H1 (cell line): ENCODE measurements at regions not wholly inside any gene's neighbourhood (a gene's known extent, or its start where the extent isn't known, plus 50 kb on each side); places are given as distances from the start of the nearest gene placed in this dataset.

ENCODE experiments used
- CTCF ChIA-PET: fragments of 300-600 bp; sonication (Branson Sonifier 250); formaldehyde crosslinking; loops from one replicate; lab custom pipeline; 2021; ENCODE audit not compliant: partially characterized antibody; lab: Charles Lee
- POLR2A ChIA-PET: fragments of 300-600 bp; sonication (Branson Sonifier 250); formaldehyde crosslinking; loops from one replicate; lab custom pipeline; 2021; ENCODE audit warnings: inconsistent platforms; ENCODE audit not compliant: partially characterized antibody; lab: Charles Lee
- DNase-seq, 2 experiments: peaks; one replicate each; pipeline versions ENCODE4 v3.0.0 to v3.0.0-alpha.2; 2010 to 2022; ENCODE audit warnings: low spot score in 2 of 2, low read depth in 1 of 2, mixed read lengths in 1 of 2
- FAIRE-seq: peaks from 2 replicates; lab custom pipeline; 2011; peaks lifted over from hg19 to GRCh38; lab: Jason Lieb, UNC
- H2AFZ ChIP-seq: 2 replicates; pipeline ENCODE4 v1.8.1; 2012; ENCODE audit warnings: low read length, inconsistent platforms
- H2AK5ac ChIP-seq: 2 replicates; pipeline ENCODE4 v1.6.1; 2013; ENCODE audit warnings: low read depth, low read length
- H2BK120ac ChIP-seq: replicated peaks from 2 replicates; pipeline ENCODE3; 2013; ENCODE audit warnings: low read depth, low read length, inconsistent platforms
- H2BK12ac ChIP-seq: 2 replicates; pipeline ENCODE4 v1.6.1; 2013; ENCODE audit warnings: low read depth, low read length
- H2BK15ac ChIP-seq: 2 replicates; pipeline ENCODE4 v1.6.1; 2013; ENCODE audit warnings: low read length
- H2BK20ac ChIP-seq: 2 replicates; pipeline ENCODE4 v1.6.1; 2013; ENCODE audit warnings: low read length
- H2BK5ac ChIP-seq: 2 replicates; pipeline ENCODE4 v1.6.1; 2013; ENCODE audit warnings: low read depth, low read length
- H3K14ac ChIP-seq: 2 replicates; pipeline ENCODE4 v1.6.1; 2013; ENCODE audit warnings: inconsistent platforms; ENCODE audit not compliant: insufficient read length
- H3K18ac ChIP-seq: 2 replicates; pipeline ENCODE4 v1.6.1; 2013; ENCODE audit warnings: low read length; ENCODE audit errors: extremely low read depth
- H3K23ac ChIP-seq: 2 replicates; pipeline ENCODE4 v1.6.1; 2013; ENCODE audit warnings: inconsistent platforms; ENCODE audit not compliant: insufficient read length
- H3K23me2 ChIP-seq: 2 replicates; pipeline ENCODE4 v1.6.1; 2013; ENCODE audit warnings: low read depth, low read length
- H3K27ac ChIP-seq: 2 replicates; pipeline ENCODE4 v1.6.1; 2011; ENCODE audit warnings: low read depth, low read length, inconsistent platforms
- H3K27me3 ChIP-seq, 4 experiments: replicated peaks in 1 of 4; 1 replicate in 1 of 4; 2 replicates in 3 of 4; pipeline versions ENCODE4 v1.6.1 to v1.8.1; 2011 to 2013; ENCODE audit warnings: low read length in 3 of 4, mild to moderate bottlenecking in 3 of 4, inconsistent platforms in 2 of 4, mixed read lengths in 2 of 4, moderate library complexity in 1 of 4; ENCODE audit not compliant: control insufficient read depth in 3 of 4, insufficient read depth in 3 of 4; ENCODE audit errors: extremely low read depth in 1 of 4
- H3K36me3 ChIP-seq, 4 experiments: 2 replicates each; pipeline versions ENCODE4 v1.6.1 to v1.8.1; 2011 to 2013; ENCODE audit warnings: mild to moderate bottlenecking in 4 of 4, low read length in 3 of 4, moderate library complexity in 2 of 4, control low read depth in 1 of 4, inconsistent platforms in 1 of 4; ENCODE audit not compliant: insufficient read depth in 4 of 4, control insufficient read depth in 2 of 4
- H3K4ac ChIP-seq: replicated peaks from 2 replicates; pipeline ENCODE3; 2013; ENCODE audit warnings: low read length, low read depth, mixed read lengths, inconsistent platforms; ENCODE audit not compliant: insufficient read length
- H3K4me1 ChIP-seq, 4 experiments: replicated peaks in 1 of 4; 1 replicate in 1 of 4; 2 replicates in 3 of 4; pipeline versions ENCODE4 v1.6.1 to v1.8.1; 2011 to 2013; ENCODE audit warnings: low read length in 3 of 4, inconsistent platforms in 2 of 4, mixed read lengths in 1 of 4; ENCODE audit not compliant: insufficient read depth in 4 of 4, control insufficient read depth in 3 of 4
- H3K4me2 ChIP-seq, 2 experiments: 2 replicates each; pipeline versions ENCODE4 v1.6.1 to v1.8.1; 2011 to 2013; ENCODE audit warnings: low read depth in 2 of 2, low read length in 2 of 2, control low read depth in 1 of 2, inconsistent platforms in 1 of 2, mild to moderate bottlenecking in 1 of 2; ENCODE audit not compliant: insufficient read depth in 1 of 2
- H3K4me3 ChIP-seq, 4 experiments: fragments of 200-600, 300-600 bp in 1 of 4; sonication (generic), shearing (Covaris generic), sonication (Bioruptor Twin) in 1 of 4; 2 replicates each; pipeline versions ENCODE4 v1.5.1 to v1.8.1; 2011 to 2016; ENCODE audit warnings: low read length in 4 of 4, low read depth in 3 of 4, control low read depth in 2 of 4, inconsistent platforms in 2 of 4, mild to moderate bottlenecking in 2 of 4, mixed read lengths in 1 of 4, moderate library complexity in 1 of 4; ENCODE audit not compliant: insufficient read depth in 2 of 4; ENCODE audit errors: extremely low read depth in 1 of 4
- H3K56ac ChIP-seq: replicated peaks from 2 replicates; pipeline ENCODE3; 2013; ENCODE audit warnings: low read depth, mild to moderate bottlenecking, mixed read lengths, low read length, inconsistent platforms; ENCODE audit not compliant: insufficient read length
- H3K79me1 ChIP-seq: 2 replicates; pipeline ENCODE4 v1.6.1; 2013; ENCODE audit warnings: low read depth, low read length, control low read depth
- H3K79me2 ChIP-seq, 2 experiments: 2 replicates each; pipeline versions ENCODE4 v1.6.1 to v1.8.1; 2012 to 2013; ENCODE audit warnings: low read length in 2 of 2, mild to moderate bottlenecking in 2 of 2, inconsistent platforms in 1 of 2; ENCODE audit not compliant: insufficient read depth in 2 of 2, control insufficient read depth in 1 of 2
- H3K9ac ChIP-seq, 4 experiments: replicated peaks in 1 of 4; 1 replicate in 1 of 4; 2 replicates in 3 of 4; pipeline versions ENCODE4 v1.6.1 to v1.8.1; 2011 to 2013; ENCODE audit warnings: low read depth in 3 of 4, low read length in 3 of 4, control low read depth in 2 of 4, mild to moderate bottlenecking in 2 of 4, moderate library complexity in 2 of 4, inconsistent platforms in 1 of 4; ENCODE audit errors: extremely low read depth in 1 of 4
- H3K9me3 ChIP-seq, 2 experiments: 2 replicates each; pipeline versions ENCODE4 v1.6.1 to v1.8.1; 2012 to 2013; ENCODE audit warnings: mild to moderate bottlenecking in 2 of 2, moderate library complexity in 2 of 2, control low read depth in 1 of 2, inconsistent platforms in 1 of 2, low read depth in 1 of 2, low read length in 1 of 2, mixed read lengths in 1 of 2; ENCODE audit not compliant: insufficient read depth in 2 of 2
- H4K20me1 ChIP-seq, 2 experiments: replicated peaks in 1 of 2; 2 replicates each; pipeline versions ENCODE3 to v1.8.1; 2011 to 2013; ENCODE audit warnings: inconsistent platforms in 2 of 2, low read length in 2 of 2, mild to moderate bottlenecking in 1 of 2; ENCODE audit not compliant: insufficient read depth in 2 of 2, control insufficient read depth in 1 of 2
- H4K5ac ChIP-seq: 2 replicates; pipeline ENCODE4 v1.6.1; 2013; ENCODE audit warnings: low read length, low read depth, mixed read lengths, inconsistent platforms; ENCODE audit not compliant: insufficient read length
- H4K8ac ChIP-seq: 2 replicates; pipeline ENCODE4 v1.8.0; 2013; ENCODE audit warnings: mild to moderate bottlenecking, moderate library complexity, low read length, inconsistent platforms; ENCODE audit not compliant: insufficient read depth; ENCODE audit errors: extremely low read depth
- H4K91ac ChIP-seq: replicated peaks from 2 replicates; pipeline ENCODE3; 2013; ENCODE audit warnings: low read length, mixed read lengths, inconsistent platforms; ENCODE audit not compliant: insufficient read length
- CBX8 ChIP-seq: fragments of 300-800, 300-1000 bp; sonication (generic); IDR thresholded peaks from 2 replicates; pipeline ENCODE4 v1.7.1; 2016; ENCODE audit warnings: low read depth, low read length, borderline replicate concordance
- CHD2 ChIP-seq: IDR thresholded peaks from 2 replicates; pipeline ENCODE4 v1.6.1; 2012; ENCODE audit warnings: low read length, improper control_type of control experiment
- CTBP2 ChIP-seq: IDR thresholded peaks from 2 replicates; pipeline ENCODE4 v1.7.0; 2011; ENCODE audit warnings: borderline replicate concordance, mild to moderate bottlenecking, moderate library complexity, mixed read lengths, low read length; ENCODE audit not compliant: insufficient read depth, insufficient read length
- FOSL1 ChIP-seq: IDR thresholded peaks from 2 replicates; pipeline ENCODE4 v1.6.1; 2011; ENCODE audit warnings: mild to moderate bottlenecking, low read depth, low read length, moderate library complexity; ENCODE audit not compliant: insufficient read depth
- HDAC2 ChIP-seq, 2 experiments: fragments of 300-600 bp in 1 of 2; sonication (generic) in 1 of 2; IDR thresholded peaks; 2 replicates each; pipeline ENCODE4 v1.6.1; 2011 to 2012; ENCODE audit warnings: low read depth in 2 of 2, low read length in 2 of 2, mild to moderate bottlenecking in 2 of 2, moderate library complexity in 2 of 2, borderline replicate concordance in 1 of 2, inconsistent platforms in 1 of 2
- HDAC6 ChIP-seq: IDR thresholded peaks from one replicate; pipeline ENCODE4 v1.7.1; 2012; ENCODE audit warnings: low read depth, mild to moderate bottlenecking, inconsistent platforms, low read length, moderate library complexity
- JUN ChIP-seq: IDR thresholded peaks from 2 replicates; pipeline ENCODE4 v1.6.1; 2011; ENCODE audit warnings: low read depth, mild to moderate bottlenecking, improper control_type of control experiment, low read length
- RXRA ChIP-seq: IDR thresholded peaks from 2 replicates; pipeline ENCODE4 v1.6.1; 2011; ENCODE audit warnings: low read depth, mild to moderate bottlenecking, low read length, moderate library complexity; ENCODE audit not compliant: insufficient read depth
- SP2 ChIP-seq: IDR thresholded peaks from 2 replicates; pipeline ENCODE4 v1.6.1; 2012; ENCODE audit warnings: mild to moderate bottlenecking, low read length, inconsistent platforms
- TBP ChIP-seq: IDR thresholded peaks from 2 replicates; pipeline ENCODE4 v1.6.1; 2011; ENCODE audit warnings: low read depth, low read length, improper control_type of control experiment
- YY1 ChIP-seq: IDR thresholded peaks from 2 replicates; pipeline ENCODE4 v1.6.1; 2011; ENCODE audit warnings: low read depth, mild to moderate bottlenecking, low read length
- WGBS, 2 experiments: shearing (Covaris generic) in 1 of 2; methylation state at CpG; one replicate each; pipeline versions ENCODE4 v1.1.6 to v1.1.7; 2013 to 2015; ENCODE audit warnings: low lambda C conversion rate in 2 of 2, mixed read lengths in 2 of 2, inconsistent platforms in 1 of 2, low coverage in 1 of 2, missing lambda C conversion rate in 1 of 2; ENCODE audit not compliant: insufficient replicate concordance in 2 of 2, insufficient coverage in 1 of 2, insufficient read length in 1 of 2; ENCODE audit errors: extremely low coverage in 1 of 2, missing lambda C conversion rate in 1 of 2; 5-methylcytosine and 5-hydroxymethylcytosine counted together
- TF ChIP-seq, protein P1 (sequence below): IDR thresholded peaks from 2 replicates; pipeline ENCODE4 v1.6.1; 2011; ENCODE audit warnings: low read length, improper control_type of control experiment
- TF ChIP-seq, protein P2 (sequence below): IDR thresholded peaks from 2 replicates; pipeline ENCODE4 v1.6.1; 2012; ENCODE audit warnings: inconsistent platforms

DNA sequence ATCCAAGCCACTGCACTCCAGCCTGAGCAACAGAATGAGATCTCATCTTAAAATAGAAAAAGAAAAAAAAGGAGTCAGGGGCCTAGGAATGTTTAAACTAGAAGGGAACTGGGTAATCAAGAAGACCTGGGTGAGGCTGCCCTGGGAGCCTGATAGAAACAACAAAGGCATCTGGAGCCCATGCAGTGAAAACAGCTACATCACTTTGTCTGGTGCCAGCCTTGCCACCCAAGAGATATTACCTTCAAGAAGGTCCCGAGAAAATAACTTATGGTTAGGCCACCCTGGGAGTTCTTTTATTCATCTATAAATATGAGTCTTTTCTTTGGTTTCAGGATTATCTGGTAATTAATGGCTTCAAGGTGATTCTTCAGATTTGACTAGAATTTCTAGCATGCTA lies 412.1 kb downstream of the METTL15 start:
- DNase-seq (no peak), FAIRE-seq (no peak)
- Histone ChIP-seq H3K27me3 (no peaks in the 10 kb centered on the region), H3K4ac (no peak overlapping the region), H2AK5ac (no peak overlapping the region), H3K14ac (no peak overlapping the region), H3K36me3 (no peaks in the 10 kb centered on the region), H4K91ac (no peak overlapping the region), H3K23ac (no peak overlapping the region), H3K18ac (no peak overlapping the region), H2BK120ac (no peak overlapping the region), H3K4me2 (no peak overlapping the region), H2BK15ac (no peak overlapping the region), H3K9me3 (peaks cover 0 to 4% of the 10 kb centered on the region in 2 experiments; a peak in 2 of 4 replicates), H2BK12ac (no peak overlapping the region), H3K23me2 (no peaks in the 10 kb centered on the region), H3K56ac (no peak overlapping the region), H2BK5ac (no peak overlapping the region), H4K8ac (no peak overlapping the region), H4K20me1 (no peaks in the 10 kb centered on the region), H2AFZ (no peak overlapping the region), H3K79me1 (no peaks in the 10 kb centered on the region), H3K4me1 (no peaks in the 10 kb centered on the region), H3K79me2 (no peaks in the 10 kb centered on the region), H2BK20ac (no peak overlapping the region), H3K4me3 (no peak overlapping the region), H3K9ac (no peak overlapping the region), H4K5ac (no peak overlapping the region), H3K27ac (no peak overlapping the region)
- ChIA-PET CTCF (interaction anchor here (0.6 to 1.8 kb wide), 5 partner anchors 10 to 802 kb away, joined by 3 to 5 read pairs (median 3); no protein-coding TSS in a partner anchor), POLR2A (interaction anchor here (0.6 kb wide), 1 partner anchor 27 kb away, joined by 3 read pairs; no protein-coding TSS in a partner anchor)
- WGBS, 2 experiments = 87% methylated on average over 1 of the region's 1 CpG; no CpG with 5 or more reads in 1 of the 2 experiments
- TF ChIP-seq, protein P1, sequence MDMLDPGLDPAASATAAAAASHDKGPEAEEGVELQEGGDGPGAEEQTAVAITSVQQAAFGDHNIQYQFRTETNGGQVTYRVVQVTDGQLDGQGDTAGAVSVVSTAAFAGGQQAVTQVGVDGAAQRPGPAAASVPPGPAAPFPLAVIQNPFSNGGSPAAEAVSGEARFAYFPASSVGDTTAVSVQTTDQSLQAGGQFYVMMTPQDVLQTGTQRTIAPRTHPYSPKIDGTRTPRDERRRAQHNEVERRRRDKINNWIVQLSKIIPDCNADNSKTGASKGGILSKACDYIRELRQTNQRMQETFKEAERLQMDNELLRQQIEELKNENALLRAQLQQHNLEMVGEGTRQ = no peak
- TF ChIP-seq SP2 (no peak), YY1 (no peak), HDAC2 (IDR thresholded peaks at IDR 0.05; ENCODE audit: borderline replicate concordance in 1 of 2, low read depth in 2 of 2, low read length in 2 of 2) (no peak), CTBP2 (no peak), JUN (no peak), FOSL1 (no peak), HDAC6 (no peak), RXRA (no peak), TBP (no peak), CBX8 (no peak), CHD2 (no peak)
- TF ChIP-seq, protein P2, sequence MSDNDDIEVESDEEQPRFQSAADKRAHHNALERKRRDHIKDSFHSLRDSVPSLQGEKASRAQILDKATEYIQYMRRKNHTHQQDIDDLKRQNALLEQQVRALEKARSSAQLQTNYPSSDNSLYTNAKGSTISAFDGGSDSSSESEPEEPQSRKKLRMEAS = no peak
